ENCODE measurements at regions not wholly inside any gene's neighbourhood (a gene's known extent, or its start where the extent isn't known, plus 50 kb on each side); places are given as distances from the start of the nearest gene placed in this dataset.

GRCh38 chr13:79803296-79803695 lies 322.3 kb downstream of the NDFIP2 start:
- DNase-seq: no peak

- DNase-seq: no peak
Observed at GRCh38 chr13:79802389-79803085, 321.6 kb downstream of the NDFIP2 start.

GRCh38 chr13:79799059-79799867 lies 318.3 kb downstream of the NDFIP2 start:
- no peak for DNase-seq

DNA sequence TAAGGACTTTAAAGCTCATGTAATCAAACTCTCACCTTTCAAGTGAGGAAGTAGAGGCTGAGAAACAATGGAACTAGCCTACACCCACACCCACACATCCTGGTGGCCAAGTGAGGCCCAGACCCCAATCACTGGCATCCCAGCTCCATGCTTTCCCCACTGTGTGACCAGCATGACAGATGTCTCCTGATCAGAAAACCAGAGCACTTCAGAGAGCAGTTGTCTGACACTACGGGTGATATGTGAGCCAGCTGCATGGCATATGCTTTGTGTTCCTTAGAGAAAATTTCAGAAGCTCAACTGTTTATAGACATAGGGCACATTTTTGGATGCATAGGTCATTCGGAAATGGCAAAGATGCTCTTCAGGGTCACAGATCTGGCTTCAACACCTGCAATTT lies 315.2 kb downstream of the NDFIP2 start:
- DNase-seq: no peak

DNA sequence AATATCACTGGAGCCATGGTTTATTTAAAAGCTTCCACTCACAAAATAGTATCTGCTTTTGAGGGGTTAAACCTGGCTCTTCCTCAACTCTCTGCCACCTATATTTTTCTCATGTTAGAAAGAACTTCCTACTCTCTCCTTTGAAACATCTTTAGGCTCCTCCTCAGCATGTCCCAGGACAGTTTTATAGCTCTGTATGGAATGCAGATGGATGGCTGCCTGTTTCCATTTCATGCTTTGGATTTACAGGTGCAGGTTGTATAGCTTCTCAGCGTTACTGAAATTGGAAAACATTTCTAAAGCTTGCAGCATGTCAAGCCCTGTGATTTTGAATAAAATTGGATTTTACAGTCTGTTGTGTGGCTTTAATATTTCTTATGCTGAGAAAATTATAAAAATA lies 314.0 kb downstream of the NDFIP2 start:
- DNase-seq: no peak

- no peak for DNase-seq
Observed at GRCh38 chr13:79792716-79793115, 311.8 kb downstream of the NDFIP2 start.

- DNase-seq: no peak
Observed at GRCh38 chr13:79791471-79792042, 310.6 kb downstream of the NDFIP2 start.

GRCh38 chr13:79786176-79786575 lies 305.2 kb downstream of the NDFIP2 start:
- DNase-seq: no peak

DNA sequence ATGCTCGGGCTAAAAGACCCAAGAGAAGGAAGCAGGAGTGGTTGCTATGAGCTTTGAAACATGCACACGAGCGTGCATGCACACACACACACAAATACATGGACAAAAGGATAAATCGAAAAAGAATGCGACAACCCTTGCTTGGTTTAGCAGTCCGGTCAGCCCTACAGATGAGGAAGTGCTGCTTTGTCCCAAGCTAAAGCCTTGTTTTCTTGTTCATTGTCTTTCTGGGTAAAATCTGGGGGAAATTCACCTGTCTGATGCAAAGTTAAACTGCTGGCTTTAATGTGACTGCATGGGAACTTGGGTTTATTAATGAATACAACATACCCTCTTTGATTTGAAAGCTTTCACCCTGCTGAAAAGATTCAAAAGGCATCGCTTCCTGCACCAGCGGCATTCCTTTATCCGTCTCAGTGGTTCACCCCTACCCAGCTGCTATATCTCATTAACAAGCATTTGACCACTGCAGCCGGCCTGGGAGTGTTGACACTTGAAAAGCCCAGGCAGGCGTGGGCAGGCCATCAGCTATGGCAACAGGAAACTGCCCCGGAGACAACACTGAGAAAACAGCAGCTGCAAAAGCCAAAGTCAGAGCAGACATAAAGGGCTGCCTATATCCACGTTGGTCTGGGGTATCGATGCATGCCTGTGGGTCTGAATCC lies 301.7 kb downstream of the NDFIP2 start:
- DNase-seq: no peak

- no peak for DNase-seq
Observed at GRCh38 chr13:79781829-79782540, 301.0 kb downstream of the NDFIP2 start.

GRCh38 chr13:79780240-79780639 lies 299.3 kb downstream of the NDFIP2 start:
- no peak for DNase-seq

- DNase-seq: no peak
Observed at GRCh38 chr13:79779761-79780160, 298.8 kb downstream of the NDFIP2 start.

DNA sequence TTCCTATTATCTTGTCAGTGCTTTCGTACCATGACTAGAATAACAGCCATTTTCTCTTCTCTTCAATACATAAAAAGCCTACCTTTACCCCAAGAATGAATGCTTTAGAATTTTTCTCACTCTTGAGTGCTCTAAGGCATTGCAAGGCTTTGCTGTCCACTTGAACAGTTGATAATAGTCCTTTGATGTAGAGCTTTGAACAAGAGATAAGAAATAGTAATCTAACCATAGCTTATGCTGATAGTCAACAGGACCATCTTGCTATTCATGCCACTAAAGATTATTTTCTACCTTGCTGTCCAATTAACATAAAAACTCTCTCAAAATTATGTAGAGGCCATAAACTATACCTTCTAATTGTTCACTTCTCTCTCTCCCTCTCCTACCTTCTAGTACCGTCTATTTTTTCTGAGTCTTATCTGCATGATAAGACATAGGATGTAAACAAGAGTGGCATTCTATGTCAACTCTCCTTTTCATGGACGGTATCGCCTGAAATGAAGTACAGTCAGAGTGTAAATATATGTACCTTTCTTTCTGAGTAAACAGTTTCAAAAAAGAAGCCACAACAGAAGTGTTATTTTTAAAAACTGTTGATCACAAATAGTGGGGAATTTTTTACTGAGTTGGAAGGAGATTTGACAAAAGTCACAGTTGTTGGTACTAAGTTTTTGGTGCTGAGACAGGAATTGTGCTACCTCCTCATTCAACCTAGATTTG lies 297.9 kb downstream of the NDFIP2 start:
- no peak for DNase-seq

- no peak for DNase-seq
Observed at GRCh38 chr13:79777504-79777903, 296.5 kb downstream of the NDFIP2 start.

GRCh38 chr13:79776531-79777295 lies 295.8 kb downstream of the NDFIP2 start:
- no peak for DNase-seq

DNA sequence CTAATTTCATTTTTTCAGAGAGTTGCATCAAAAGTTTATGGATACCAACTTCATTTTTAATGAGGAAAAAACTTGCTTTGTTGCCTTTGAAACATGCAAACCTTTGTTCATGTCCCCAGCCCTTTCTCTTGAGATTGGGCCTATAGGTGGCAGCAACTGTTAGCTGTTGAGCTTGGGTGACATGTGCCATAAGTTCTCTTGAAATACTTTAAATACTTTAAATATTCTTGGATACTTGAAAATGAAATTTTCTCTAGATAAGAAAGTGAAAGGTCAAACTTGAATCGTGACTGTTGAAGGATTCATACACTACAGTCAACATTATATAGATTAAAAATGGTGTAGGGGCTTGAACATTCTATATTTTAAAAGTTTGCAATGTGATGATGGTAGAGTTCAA lies 294.9 kb downstream of the NDFIP2 start:
- peak; percentile 7 for DNase-seq

DNA sequence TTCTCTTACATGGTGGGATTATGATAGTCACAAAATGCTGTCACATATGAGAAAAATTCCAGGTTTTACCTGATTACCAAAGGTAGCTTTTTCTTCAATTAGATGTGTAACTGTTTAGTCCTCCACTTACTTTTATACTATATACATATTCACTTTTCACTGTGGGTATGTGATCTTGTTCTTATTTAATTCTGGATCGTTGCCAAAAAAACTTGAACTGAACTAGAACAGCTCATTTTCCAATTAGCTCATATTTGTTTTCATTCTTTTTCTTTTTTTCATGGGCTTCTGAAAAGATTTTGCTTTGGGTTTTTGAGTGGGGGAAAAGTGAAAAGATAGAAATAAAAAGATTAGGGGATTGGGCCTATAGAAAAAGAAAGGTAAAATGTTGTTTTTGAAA lies 291.9 kb downstream of the NDFIP2 start:
- no peak for DNase-seq

GRCh38 chr13:79771493-79771892 lies 290.5 kb downstream of the NDFIP2 start:
- no peak for DNase-seq

- DNase-seq: no peak
Observed at GRCh38 chr13:79770056-79770455, 289.1 kb downstream of the NDFIP2 start.

DNA sequence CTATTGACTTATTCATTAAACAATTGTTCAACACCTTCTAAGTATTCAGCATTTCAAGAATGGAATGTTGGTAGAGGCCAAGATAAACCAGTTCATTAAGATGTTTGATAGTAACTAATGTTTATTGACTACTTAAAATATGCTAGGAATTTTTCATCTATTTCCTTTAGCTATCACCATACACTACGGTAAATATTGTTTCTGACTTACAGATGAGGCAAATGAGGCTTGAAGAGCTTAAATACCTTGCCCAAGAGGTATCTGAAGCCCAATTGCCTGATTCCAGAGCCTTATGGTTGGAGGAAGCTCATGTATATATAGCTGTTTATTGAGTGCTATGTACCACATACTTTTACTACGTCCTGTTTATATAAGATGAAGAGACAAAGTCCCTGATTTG lies 286.2 kb downstream of the NDFIP2 start:
- no peak for DNase-seq

- DNase-seq: no peak
Observed at GRCh38 chr13:79765331-79765730, 284.4 kb downstream of the NDFIP2 start.

All from activated CD4-positive, alpha-beta T cell treated with anti-CD3 and anti-CD28 coated beads, Interleukin-2, Interleukin-6, amounts not matched to agents 100 ng/mL and 50 ng/mL, durations not matched to agents 16 hours and 8 hours (primary cell).